NCI-H510A treated with DMSO at 0.1 percent for 48 hours (cell line): ENCODE measurements at regions not wholly inside any gene's neighbourhood (a gene's known extent, or its start where the extent isn't known, plus 50 kb on each side); places are given as distances from the start of the nearest gene placed in this dataset.
"Not testable (repeated sequence)": the region's sequence is repeated elsewhere in the genome, so short reads cannot be mapped to it uniquely, and the experiment has no call there.

Source experiments
- DNase-seq: peaks from one replicate; lab custom pipeline; 2025; lab: John Stamatoyannopoulos, UW

DNA sequence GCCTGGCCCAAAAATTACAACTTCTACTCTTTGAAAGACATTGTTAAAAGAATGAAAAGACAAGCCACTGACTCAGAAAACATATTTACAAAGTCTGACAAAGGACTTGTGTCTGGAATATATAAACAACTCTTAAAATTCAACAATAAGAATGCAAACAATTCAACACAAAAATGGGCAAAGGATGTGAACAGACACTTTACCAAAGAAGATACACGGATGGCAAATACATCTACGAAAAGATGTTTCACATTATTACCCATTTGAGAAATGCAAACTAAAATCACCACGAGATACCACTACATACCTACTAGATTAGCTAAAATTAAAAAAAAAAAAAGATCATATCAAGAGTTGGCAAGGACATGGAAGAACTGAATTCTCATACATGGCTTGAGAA, 80.8 kb upstream of the METRNL start:
- no peak for DNase-seq

DNA sequence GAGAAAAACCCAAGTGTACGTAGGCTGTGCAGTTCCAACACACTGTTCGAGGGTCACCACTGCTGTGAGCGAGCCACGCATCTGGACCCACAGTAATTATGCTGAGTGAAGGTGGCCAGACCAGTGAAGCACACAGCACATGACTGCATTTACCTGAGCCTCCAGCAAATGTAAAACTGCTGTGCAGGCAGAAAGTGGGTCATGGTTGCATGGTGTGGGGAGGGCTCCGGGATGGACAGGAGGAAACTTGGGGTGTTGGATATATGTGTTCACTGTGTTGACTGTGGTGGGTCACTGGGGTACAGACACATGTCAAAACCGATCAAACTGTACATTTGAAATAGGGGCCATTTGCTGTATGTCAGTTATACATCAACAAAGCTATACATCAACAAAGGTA, 78.7 kb upstream of the METRNL start:
- DNase-seq, result no peak

DNA sequence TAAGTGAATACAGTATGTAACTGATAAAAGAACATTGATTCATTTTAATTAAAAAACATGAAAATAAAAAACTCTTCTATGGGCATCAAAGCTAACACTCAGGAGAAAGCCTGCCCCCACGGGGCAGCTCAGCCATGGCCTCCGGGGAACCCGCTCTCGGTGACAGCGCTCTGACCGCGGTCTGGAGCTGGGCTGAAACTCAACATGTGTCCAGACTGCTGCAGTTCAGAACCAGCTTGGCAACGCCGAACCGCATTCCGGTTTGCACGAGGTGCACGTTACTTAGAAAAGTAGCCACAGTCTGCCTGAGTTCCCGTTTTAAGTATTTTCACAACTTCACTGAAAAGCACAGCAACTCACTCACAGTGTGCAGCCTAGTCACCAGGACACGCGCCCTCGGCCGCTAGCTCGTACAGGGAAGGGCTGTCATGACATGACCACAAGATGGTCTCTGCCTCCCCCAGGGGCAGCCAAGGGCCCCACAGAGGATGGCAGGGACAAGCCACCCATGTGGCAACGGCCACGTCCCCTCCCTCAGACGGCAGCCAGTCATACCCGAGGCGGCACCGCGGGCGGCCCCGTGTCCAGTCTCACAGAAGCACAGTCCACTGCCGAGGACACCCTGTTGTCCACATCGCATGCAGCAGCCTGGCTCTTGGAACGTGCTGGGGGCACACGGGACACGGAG, 77.1 kb upstream of the METRNL start:
- no peak for DNase-seq

DNA sequence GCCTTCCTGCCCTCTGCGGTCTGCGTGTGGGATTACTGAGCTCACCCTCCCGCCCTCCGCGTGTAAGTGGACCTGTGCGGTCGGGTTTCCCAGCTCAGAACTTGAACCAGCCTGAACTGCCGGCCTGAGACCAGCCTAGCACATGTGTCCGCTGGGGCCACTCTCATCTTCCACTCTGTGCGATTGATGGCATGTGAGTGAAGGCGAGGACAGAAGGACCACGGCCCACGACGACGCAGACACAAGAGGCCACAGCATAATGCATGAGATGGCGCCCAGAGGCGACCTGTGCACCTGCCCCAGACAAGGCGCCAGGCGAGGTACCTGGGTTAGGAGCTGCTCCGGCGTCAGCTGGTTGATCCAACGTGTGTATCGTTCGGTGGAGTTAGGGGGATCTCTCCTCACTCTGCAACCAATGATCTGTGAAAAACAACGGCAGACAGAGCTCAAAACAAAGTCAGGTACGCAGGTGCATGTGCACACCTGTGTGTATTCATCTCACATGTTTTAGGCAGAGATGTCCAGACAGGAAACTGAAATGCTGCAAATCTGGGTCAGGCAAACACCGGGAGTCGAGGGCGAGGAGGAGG, 74.5 kb upstream of the METRNL start:
- DNase-seq, result no peak

DNA sequence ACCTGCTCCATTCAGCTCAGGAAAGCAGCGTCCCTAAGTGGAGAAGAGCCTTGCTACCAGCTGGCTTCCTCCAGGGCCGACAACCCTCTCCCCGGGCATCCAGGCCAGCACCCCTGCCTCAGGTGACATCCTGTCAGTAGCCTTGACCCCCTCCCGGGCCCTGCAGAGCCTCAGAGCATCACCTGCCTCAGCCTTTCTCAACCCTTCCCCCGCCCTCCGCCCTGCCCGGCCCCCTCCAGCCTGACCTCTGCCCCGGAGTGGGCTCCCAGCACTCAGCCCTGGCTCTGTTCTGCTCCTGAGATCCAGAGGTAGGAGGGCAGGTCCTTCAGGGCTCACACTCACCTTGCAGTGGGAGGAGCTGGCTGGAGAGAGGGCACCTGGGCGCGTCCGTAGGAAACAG, 73.8 kb upstream of the METRNL start:
- DNase-seq, result no peak

DNA sequence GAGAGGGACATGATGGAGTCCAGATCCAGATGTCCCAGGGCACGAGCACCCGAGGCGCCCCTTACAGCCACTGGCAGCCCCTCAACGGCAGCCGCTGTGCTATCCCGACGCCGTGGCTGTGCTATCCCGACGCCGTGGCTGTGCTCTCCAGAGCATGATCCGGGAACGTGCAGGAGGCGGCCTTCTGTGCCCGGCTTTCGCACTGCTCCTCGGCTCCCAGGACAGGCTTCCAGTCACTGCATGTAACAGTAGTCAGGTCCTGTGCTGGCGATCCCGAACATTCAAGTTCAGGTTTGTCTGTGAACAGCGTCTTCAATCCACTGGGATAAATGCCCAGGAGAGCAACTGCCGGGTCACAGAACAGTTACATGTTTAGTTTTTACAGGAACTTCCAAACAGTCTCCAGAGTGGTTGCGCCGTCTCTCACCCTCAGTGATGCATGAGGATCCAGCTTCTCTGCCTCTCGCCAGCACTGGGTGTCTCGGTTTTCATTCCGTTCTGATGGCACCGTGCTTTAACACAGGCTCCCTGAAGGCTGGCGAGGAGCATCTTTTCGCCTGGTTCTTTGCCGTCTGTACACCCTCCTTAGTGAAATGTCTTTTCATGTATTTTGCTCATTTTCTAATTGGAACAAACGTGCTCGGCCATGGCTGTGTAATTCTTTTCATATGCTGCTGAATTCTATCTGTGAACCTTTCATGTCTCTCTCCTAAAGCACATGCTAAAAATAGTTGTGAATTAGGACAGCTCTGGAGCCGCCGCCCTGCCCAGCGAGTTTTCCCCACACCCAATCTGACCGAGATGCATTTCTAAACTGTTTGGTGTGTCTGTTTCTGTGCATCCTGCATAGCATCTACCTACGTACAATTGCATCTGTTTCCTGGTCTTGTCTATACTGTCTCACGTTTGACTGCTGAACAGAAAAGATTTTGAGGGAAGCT, 72.6 kb upstream of the METRNL start:
- DNase-seq, result no peak

DNA sequence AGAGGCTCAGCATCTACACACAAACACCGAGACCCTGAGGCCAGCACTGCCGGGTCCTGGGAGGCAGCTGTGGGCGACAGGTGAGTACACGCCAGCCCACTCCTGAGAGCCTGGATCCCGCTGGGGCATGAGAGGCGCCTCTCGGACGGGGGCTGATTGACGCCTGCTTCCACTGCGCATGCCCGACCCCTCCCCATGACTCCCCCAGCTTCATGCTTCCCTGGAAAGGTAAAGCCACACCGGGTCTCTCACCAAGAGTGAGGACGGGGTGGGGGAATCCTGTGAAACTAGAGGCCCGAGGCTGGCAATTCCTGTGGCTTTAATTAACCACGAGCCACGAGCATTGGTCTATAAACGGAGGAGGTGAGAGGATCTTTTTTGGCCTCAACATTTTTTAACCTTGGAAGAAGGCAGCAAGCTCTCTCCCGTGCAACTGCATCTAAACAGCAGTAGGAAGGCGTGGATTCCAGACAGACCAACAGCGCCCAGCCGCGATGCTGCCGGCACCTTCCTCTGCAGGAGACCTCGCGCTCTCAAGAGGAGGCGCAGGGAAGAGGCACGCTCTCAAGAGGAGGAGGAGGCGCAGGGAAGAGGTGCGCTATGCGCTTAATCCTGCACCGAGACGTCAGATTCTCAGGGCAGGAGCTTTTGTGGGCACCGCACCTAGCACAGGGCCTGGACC, 71.8 kb upstream of the METRNL start:
- peak; percentile 65 for DNase-seq

DNA sequence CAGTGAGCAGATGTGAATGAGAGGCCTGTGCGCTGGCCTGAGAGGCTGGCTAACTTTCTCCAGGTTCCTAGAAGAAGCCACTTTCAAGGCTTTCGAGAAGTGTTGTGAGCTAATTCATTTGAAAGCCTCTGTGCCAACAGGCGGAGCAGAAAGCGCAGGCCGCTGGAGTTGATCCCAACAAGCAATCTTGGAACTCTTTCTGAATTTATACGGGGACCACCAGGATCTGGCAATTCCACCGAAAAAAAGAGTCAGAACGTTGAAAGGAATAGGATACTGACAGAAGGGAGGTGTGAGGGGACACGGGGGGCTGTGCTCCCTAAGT, 71.3 kb upstream of the METRNL start:
- DNase-seq, result no peak

DNA sequence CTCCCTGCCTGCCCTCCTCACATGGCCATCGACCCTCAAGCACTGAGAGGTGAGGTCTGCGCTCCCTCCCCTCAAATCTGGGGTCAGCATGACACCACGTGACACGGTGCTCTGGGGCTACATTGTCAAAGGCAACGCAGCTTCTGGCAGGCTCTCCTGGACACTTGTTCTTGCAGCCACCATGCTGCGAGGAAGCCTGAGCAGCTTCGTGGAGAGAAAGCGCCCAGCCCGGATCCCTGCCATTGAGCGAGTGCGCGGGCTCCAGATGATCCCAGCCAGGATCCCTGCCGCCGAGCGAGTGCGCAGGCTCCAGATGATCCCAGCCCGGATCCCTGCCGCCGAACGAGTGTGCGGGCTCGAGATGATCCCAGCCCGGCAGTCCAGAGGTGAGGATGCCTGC, 70.9 kb upstream of the METRNL start:
- DNase-seq, result no peak

DNA sequence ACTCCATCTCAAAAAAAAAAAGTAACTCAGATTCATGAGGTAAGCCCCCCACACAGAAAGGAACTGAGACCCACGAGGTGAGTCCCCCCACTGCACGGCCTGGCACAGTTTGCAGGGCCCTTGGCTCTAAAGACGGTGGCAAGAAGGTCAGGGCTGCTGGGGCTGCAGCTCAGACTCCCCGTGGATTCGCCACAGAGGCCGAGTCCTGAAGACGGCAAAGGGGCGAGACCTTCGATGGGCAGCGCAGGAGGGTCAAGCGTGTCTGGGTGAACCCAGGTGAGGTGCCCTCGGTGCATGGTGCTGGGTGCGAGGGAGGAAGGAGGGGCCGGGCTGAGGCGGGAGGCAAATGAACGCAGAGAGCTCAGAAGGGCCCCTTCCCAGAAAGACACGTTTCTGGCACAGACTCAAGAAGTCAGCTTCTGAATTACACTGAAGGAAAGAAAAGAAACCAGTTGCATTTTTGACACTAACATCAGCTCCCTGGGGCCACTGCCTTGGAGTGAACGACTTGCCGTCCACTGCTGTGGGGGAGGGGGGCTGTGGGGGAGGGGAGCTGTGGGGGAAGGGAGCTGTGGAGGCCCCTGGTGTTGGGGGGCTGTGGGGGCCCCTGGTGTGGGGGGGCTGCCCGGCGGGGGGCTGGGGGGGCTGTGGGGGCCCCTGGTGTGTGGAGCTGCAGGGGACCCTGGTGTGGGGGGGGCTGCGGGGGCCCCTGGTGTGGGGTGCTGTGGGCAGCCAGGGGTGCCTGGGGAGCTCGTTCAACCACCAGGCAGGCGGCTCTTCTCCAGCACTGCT, 69.8 kb upstream of the METRNL start:
- no peak for DNase-seq

DNA sequence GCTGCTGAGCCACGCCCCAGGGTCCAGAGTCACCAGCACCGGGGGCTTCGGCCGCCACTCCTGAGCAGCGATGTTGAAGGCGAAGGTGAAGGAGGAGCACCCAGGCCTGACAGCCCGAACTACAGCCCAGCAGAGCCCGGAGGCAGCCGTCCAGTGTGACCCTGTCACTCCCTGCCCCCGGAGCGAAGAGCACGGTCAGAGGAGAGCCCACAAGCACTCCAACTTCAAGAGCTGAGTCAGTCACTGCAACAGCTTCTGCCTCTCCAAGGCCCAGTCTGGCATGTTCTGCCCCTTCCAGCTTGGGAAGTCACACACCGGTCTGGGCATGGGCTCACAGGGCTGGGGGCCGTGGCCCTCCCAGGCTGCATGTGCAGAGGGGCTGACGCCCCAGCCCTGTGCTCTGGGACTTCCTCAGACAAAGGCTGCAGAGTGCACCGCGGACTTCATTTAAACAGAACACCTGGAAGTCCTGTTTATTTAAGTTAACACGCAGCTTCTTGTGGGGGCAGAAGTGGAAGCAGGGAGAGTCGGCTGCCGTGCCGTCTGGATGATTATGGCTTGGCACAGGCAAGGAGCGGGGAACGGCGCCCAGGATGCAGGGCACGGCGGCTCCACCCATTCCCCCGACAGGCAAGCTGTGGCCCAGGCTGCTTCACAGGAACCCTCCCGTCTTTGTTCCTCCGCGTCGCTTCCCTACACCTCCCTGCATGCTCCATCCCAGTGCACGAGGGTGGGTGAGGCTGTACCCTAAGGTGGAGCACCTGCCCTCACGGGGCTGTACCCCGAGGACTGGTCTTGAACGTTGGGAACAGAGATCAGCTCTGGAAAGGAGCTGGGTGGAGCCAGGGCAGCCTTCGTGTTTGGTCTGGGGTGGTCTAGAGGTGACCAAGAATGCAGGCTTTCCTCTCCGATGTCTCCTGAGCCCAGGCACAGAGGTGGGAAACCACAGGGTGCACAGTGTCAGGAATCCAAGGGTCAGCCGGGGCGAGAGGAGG, 68.9 kb upstream of the METRNL start:
- DNase-seq, result peak; percentile 26

DNA sequence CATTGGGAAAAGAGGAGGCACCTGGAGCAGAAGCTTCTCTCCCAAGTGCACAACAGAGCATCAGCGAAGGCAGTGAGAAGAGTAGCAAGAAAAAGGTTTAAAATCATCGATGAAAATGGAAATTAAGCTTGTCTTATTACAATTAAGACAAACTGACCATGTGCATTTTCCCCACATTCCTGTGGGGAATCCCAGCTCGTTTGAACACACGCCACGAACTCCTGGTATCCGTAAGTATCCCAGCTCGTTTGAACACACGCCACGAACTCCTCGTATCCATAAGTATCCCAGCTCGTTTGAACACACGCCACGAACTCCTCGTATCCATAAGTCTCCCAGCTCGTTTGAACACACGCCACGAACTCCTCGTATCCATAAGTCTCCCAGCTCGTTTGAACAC, 67.7 kb upstream of the METRNL start:
- DNase-seq, result not testable (repeated sequence)

DNA sequence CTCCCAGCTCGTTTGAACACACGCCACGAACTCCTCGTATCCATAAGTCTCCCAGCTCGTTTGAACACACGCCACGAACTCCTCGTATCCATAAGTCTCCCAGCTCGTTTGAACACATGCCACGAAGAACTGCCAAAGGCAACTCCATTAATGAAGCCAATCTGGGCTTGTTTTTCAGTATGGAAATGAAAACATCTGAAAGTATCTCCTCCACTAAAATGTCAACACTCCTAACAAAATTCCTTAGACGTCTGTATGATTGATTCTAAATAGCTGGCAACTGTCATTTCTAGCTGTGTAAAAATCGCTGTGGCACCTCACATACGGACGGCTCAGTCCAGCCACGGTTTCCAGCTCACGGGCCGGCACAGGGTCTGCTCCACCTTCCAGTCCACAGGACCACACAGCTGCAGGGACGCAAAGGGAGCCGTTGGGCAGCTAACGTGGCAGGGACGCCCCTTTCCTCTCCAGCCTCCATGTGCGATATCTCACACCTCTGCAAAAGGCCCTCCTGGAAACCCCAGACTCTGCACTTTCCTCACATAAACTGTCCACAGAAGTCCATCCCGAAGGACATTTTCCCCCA, 67.1 kb upstream of the METRNL start:
- no peak for DNase-seq

DNA sequence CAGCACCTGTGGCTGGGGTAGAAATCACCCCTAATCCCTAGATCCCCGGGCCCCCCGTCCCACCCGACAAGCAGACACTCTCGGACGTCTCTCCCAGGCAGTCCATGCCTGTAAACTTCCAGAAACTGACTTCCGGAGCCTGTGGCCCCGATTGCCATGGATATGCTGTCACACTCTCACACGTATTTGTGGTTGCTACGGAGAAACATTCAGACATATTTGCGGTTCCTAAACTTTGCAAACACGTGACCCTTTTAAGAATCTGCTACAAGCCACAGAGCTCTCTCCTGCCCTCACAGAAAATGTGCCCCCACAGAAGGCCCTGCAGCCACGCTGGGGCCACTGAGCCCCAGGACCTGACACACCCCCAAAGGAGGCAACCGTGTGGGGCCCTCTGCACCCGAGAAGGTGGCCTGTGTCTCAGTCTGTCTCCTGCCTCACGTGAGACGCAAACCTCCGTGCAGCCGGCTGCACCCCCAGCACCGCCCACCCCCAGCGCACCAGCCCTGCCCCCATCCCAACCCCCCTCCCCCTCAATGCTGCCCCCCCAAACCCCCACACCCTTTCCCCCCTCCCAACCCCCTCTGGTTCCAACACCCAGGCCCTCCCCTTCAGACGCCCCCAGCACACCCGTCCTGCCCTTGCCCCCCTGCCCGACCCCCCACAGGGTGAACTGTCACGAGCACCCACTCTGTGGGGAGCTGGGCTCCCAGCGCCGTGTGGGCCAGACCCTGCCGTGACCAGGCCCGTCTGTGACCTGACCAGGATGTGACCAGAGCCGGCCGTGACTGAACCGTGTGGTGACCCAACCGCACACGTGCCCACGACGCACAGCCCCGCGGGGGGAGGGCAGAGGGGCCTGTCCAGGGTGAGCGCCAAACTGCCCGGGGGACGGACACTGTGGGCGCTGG, 66.3 kb upstream of the METRNL start:
- DNase-seq, result no peak

DNA sequence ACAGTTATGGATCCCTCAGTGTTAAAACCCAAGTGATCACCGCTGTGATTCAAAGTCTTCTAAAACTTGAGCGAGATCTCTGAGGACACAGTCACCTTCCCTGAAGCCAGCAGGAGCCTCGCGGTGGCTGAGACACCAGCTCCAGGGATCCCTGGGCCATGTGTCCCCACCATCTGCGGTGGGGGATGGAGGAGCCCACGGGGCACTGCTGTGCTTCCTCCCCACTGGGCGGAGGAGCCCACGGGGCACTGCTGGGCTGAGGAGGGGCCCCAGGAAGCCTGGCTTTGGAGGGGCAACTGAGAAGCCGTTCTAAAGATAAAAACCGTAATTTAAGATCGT, 65.7 kb upstream of the METRNL start:
- no peak for DNase-seq

DNA sequence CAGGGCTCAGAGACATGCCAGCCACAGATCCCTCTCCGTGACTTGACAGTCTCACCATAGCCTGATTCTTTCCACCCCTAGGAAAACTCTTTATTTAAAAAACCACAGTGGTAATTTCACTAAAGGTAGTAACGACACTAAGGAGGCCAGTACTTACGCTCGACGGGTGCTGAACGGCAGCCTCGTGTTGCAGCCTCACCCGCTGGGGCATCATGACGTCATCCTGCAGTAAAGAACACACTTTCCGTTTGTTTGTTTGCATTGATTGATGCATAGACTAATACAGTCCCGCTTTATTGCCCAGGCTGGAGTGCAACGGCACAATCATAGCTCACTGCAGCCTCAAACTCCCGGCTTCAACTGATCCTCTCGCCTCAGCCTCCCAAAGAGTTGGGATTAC, 65.1 kb upstream of the METRNL start:
- DNase-seq, result peak; percentile 61

DNA sequence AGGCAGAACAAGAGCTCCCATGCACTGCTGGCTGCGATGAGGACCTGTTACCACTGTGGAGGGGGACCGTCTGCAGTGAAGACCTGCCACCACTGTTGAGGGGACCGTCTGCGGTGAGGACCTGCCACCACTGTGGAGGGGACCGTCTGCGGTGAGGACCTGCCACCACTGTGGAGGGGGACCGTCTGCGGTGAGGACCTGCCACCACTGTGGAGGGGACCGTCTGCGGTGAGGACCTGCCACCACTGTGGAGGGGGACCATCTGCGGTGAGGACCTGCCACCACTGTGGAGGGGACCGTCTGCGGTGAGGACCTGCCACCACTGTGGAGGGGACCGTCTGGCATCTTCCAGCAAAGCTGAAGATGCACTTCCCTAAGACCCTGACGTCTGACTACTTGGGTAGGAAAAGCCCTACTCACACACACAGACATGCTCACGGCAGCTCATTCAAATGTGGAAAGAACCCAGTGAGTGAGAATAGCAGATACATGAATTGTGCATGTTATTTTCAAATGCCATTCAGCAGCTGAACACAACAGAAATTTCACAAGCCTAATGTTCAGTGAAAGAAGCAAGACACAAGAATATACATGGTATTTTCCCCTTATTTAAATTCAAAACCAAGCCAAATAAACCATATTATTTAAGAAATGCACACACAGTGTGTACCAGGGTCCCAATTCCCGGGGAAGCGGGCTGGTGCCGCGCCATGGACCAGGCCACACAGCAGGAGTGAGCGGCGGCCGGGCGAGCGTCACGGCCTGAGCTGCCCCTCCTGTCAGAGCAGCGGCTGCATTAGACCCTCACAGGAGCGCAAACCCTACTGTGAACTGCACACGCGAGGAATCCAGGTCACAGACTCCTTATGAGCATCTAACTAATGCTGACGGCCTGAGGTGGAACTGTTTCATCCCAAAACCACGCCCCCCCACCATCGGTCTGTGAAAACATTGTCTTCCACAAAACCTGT, 64.2 kb upstream of the METRNL start:
- no peak for DNase-seq

DNA sequence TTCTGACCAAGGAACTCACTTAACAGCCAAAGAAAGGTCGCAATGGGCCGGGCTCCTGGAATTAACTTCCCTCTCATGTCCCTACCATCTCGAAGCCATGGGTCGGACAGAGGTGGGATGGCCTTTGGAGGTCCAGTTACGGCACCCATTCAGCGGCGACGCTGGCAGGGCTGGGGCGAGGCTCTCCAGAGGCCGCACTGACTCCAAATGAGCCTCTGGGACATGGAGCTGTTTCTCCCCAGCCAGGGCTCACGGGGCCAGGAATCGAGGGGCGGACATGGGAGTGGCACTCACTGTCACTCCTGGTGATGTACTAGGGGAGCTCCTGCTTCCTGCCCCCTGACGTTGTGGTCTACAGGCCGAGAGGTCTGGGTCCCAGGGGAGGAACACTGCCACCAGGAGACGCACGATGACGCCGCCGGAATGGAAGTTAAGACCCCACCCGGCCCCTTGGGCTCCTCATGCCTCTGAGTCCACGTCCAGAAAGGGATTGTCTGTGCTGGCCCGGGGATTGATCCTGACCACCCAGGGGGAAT, 60.7 kb upstream of the METRNL start:
- no peak for DNase-seq
